Activated gamma-delta T cell (primary cell): ENCODE measurements at regions not wholly inside any gene's neighbourhood (a gene's known extent, or its start where the extent isn't known, plus 50 kb on each side); places are given as distances from the start of the nearest gene placed in this dataset.
"Not testable (repeated sequence)": the region's sequence is repeated elsewhere in the genome, so short reads cannot be mapped to it uniquely, and the experiment has no call there.

ENCODE experiments used
- DNase-seq: peaks from one replicate; lab custom pipeline; 2025; lab: John Stamatoyannopoulos, UW

DNA sequence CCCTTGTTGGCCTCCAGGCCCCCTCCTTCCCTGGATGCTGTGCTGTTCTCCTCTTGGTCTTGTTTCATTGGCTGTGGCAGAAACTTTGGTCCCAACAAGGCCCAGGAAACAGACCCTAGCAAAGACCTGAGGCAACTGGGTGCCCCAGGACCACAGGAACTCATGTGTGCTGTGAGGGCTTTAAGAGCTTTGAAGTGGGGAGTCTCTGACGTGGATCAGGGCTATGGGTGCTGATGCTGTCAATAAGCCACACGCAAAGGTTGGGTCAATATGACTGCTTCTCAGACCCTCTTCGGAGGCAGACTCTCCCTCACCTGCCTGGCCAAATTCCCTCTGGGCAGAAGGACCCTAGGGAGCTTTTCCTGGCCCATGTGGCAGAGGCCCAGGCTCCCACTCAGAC is 91.5 kb upstream of the MLN start:
- no peak for DNase-seq

DNA sequence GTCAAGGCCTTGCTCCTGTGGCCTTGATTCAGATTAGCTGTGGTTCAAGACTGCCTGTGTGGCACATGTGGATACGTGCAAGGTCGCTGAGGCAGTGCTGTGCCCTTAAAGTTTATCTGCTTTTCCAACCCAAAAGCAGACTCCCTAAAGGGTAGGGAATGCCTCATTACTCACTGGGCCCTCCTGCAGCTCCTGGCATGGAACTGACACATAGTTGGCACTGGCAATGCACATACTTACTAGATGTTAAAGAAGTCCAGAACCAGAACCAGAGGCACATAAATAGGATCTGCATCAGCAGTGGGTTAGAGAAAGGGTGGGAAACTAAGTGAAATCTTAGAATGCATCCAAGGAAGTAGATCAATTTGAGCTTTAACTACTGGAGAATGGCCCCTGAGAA is 90.6 kb upstream of the MLN start:
- DNase-seq = no peak

DNA sequence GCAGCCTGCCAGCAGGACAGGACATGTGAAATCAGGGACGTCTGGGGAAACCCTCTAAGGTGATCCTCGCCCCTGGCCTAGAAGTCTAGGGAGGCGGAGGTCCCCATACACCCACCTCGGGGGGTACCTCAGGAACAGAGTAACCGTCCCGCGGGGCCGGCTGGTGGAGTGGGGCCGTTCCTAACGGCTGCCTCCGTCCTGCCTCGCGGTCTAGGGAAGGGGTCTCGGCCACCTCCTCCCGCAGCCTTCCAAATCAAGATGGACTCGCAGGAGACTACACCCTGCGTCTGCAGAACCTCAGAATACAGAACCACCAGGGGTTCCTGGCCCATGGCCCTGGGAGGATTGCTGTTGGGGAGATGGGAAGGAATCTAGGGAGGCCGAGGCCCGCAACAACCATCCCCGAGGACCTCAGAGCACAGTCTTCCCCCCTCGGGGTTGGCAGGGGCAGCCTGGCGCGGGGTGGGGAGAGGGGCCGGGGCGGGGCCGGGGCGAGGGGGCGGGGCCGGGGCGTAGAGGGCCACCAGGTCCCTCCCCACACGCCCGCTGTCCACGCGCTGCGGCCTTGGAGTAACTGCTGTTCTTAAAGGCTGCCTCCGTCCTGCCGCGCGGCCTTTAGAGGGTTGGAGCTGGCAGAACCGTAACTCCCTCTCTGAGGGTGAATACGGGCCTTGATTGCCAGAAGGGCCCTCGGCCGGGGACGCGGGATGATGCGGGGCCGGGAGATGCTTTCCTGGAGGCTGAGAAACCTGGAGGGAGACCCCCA is 89.0 kb upstream of the MLN start:
- DNase-seq = no peak

DNA sequence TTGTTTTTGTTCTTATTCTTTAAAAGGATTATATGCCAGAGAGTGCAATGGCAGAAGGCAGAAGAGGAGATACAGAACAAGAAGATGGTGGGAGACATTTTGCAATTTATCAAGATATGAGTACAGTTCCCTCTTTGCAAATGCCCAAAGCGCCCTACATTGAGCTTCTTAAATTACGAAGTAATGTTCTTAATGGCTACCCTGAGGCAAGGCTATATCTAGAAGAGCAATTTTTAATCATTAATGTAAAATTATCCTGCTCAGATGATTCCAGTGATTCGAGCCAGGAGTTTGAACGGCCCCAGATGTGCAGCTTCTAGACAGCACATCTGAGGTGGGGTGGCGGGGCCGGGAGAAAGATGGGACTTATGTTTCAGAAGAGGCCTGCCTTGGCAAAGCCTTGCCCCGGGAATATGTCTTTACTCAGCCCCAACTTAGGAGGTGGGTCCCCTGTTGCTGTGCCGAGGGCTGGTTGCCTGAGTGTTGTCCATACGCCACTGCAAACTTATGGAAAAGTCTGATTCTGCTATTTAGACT is 84.9 kb upstream of the MLN start:
- DNase-seq = no peak

DNA sequence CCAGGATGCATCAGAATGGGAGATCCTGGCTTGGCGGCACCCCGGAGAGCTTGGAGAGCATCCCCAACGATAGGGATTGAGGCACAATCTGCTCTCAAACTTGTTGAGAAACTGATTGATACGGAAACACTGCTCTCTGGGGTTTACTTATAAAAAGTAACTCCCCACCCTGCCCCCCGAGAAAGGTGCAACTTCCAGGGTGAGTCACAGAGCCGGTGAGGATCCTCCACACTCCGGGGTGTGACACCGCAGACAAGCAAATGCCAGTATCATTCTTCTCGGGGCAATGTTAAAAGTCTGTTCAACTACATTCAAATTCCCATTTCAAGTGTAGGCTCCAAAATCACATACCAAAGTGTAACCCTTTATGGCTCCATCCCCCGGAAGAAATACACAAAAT is 84.4 kb upstream of the MLN start:
- DNase-seq = no peak

DNA sequence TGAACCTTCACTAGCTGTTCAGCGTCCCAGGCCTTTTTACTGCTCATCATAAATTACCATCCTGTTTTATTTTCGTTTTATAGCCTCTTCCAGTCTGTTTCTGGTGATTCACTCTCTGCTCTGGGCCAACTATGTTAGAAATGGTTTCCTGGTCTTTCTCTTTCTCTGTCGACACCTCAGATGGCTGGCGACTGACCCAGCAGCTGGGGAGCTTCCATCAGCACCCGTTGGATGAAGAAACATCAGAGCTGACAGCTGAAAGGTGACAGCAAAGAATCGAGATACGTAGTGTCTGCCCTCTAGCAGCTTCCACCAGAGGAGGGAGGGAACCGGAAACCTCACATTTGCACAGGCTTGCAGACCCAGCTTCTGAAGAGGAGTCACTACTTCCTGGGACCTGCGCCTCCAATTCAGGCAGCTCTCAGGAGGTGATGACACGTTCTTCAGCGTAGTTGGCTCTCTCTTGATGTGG is 82.9 kb upstream of the MLN start:
- DNase-seq = no peak

- no peak for DNase-seq
Observed at GRCh38 chr6:33885132-33886057, 81.6 kb upstream of the MLN start.

DNA sequence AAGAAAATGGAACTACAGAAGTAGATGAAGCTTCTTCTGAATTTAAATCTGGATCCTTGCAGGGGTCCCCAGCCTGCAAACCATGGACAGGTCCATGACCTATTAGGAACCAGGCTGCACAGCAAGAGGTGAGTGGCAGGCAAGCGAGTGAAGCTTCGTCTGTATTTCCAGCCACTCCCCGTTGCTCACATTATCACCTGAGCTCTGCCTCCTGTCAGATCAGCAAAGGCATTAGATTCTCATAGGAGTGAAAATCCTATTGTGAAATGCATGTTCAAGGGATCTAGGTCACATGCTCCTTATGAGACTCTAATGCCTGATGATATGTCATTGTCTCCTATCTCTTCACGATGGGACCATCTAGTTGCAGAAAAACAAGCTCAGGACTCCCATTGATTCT is 79.8 kb upstream of the MLN start:
- DNase-seq = not testable (repeated sequence)

GRCh38 chr6:33882154-33882553 is 78.4 kb upstream of the MLN start:
- no peak for DNase-seq

- DNase-seq = no peak
Observed at GRCh38 chr6:33880766-33881165, 77.0 kb upstream of the MLN start.

- no peak for DNase-seq
Observed at GRCh38 chr6:33880104-33880678, 76.4 kb upstream of the MLN start.

DNA sequence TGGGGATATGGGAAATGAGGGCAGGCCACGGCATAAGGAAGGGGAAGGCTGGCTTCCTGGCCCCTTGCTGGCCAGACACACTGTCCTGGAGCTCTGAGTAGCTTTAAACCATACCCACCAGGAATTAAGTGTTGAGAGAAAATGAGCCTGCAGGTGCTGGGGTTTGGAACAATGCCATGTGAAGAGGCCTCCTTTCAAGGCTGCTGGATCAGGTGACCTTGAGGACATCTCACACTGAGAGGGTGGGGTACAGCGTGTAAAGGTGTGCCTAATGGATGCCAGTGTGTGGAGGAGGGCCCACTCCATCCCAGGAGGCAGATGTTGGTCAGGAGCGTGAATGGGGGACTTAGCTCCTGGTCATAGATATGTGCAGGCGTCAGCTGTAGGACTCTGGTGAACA is 74.8 kb upstream of the MLN start:
- DNase-seq = no peak

DNA sequence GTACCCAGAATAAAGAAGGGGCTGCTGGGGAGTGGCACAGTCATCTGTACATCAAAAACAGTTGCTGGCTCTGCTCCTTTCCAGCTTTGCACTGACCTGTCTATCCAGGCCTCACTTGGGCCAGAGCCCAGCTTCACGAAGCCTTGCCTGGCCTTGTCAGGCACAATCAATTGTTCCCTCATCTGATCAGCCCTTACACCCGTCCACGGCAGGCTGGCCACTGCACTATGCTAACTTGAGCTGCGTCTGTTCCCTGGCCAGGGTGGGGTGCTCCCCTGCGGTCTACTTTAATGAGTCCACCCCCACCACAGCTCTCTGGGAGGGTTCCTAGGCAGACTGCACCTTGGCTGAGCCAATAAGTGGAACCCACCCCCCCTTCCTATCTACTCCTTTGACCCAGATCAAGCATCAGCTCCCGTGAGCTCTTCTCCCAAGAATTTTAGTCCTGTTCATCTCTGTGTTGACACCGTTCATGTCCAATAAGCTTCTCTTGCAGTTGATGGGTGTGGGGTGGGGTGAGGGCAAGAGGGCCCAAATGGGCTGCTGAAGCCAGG is 74.3 kb upstream of the MLN start:
- no peak for DNase-seq

DNA sequence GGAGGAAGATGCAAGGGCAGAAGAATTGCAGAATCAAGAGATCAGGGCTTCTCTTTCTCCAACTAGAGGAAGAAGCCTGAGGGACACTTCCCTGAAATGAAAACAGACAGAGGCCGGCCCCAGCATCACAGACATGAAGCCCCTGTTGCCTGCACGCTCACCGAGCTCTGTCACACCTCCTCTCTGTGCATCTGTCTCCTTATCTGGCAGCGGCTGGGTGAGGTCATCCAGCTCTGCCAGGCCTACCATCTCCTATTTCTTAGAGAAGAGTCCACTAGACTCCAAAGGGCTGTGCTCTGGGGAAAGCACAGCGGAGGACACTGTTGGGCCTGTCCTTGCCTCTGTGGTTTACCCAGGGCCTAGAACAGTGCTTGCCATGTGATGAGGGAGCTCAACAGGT is 71.9 kb upstream of the MLN start:
- DNase-seq = no peak

- DNase-seq = no peak
Observed at GRCh38 chr6:33875141-33875581, 71.4 kb upstream of the MLN start.

GRCh38 chr6:33874136-33874760 is 70.4 kb upstream of the MLN start:
- no peak for DNase-seq

DNA sequence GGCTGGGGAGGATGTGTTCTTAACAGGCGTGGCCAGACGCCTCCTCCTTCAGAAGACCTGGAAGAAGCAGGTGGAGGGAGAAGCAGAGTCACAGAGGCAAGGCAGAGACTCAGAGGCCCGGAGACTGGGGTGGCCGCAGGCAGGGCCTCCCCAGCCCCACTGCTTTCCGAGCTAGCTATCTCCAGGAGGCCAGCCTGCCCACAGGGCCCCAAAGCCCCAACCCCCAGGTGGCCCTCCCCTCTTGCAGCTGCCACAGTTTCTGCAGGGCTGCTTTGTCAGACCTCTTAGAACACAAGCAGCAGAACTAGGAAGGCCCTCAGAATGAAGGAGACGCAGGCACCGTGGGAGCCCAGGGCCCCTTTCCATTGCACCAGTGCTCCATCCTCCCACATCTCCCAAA is 69.0 kb upstream of the MLN start:
- no peak for DNase-seq

DNA sequence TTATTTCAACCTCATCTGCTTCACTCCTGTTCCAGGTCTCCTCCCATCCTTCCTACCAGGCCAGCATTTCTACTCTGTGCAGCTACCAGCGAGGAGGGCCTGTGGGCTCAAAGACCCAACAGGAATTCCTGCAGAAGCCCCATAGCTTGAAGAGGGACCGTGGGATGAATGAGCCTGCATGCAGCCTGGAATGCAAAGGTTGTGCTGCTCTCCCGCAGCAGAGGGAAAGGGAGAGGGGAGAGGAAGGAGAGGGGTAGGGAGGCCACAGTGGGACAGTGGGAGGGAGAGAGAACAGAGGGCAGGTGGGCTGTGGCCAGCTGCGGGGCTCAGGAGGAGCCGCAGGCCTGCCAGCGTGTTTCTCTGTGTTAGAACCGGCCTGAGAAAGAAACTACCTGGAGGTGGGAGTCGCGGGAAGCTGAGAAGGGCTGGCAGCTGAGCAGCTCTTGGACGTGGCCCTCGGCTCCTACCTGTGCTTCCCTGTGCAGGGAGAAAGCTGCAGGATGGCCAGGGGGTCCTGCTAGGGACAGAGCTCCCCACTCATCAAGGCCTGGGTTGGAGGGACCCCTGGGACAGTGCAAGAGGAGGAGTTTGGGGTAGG is 66.1 kb upstream of the MLN start:
- DNase-seq = no peak

DNA sequence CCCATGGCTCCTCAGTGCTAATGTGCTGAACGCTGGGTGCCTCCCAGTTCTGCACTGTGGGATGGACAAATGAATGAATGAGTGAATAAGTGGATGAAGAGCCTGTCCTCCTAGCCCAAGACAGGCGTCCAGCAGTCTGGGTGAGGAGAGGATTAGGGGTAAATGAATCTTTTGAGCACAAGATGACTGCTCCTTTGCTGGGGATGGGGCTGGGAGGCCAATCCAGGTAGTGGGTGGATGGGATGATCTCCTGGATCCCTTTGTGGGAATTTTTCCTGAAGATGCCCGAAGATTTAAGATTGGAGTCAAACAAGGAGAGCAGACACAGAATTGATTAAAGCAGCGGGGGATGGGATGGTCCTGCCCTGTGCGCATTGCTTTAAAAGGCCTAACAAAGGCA is 65.3 kb upstream of the MLN start:
- DNase-seq = no peak

DNA sequence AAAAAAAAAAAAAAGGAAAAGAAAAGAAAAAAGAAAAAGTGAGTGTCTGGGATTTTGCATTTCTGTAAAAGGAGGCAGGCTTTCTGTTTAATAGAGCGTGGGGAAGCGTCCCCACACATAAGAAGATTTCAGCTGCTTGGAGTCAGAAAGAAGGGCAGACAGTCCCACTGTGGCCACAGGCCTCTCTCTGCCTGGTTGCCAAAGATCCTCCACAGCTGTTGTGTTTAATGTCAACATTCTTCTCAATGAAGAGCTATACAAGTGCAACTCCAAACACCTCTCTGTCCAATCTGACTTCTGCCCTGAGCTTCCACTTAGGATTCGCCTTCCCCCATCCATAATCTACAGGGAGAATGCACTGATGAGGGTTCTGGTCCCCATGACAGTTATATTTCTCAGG is 64.3 kb upstream of the MLN start:
- no peak for DNase-seq

GRCh38 chr6:33865478-33866077 is 61.8 kb upstream of the MLN start:
- DNase-seq = no peak
